HG02885 (cell line): ENCODE measurements at regions not wholly inside any gene's neighbourhood (a gene's known extent, or its start where the extent isn't known, plus 50 kb on each side); places are given as distances from the start of the nearest gene placed in this dataset.
"Not testable (repeated sequence)": the region's sequence is repeated elsewhere in the genome, so short reads cannot be mapped to it uniquely, and the experiment has no call there.

Experiments used
- ATAC-seq: cut with Tn5 transposase; IDR thresholded peaks from one replicate; pipeline ENCODE4 v1.9.1; 2021; ENCODE audit warnings: mild to moderate bottlenecking; ENCODE audit not compliant: unreplicated experiment, poor library complexity

DNA sequence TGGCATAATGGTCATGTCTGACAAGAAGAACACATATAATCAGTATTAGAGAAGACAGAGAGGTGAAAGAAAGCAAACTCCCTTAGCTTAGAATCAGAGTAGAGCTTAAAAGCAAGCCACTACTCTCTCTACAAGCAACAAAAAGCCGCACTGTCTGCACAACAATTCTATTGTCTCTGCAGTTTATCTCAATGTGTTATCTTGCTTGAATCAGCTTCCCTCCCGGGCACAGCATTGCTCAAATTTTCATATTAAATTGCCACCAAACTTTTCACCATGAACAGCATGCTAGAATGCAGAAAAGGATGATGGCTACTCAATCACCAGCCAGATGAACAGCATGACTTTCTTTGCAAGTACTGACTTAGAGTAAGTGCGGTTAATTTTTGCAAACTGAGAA is 356.0 kb upstream of the KYNU start:
- no peak for ATAC-seq

DNA sequence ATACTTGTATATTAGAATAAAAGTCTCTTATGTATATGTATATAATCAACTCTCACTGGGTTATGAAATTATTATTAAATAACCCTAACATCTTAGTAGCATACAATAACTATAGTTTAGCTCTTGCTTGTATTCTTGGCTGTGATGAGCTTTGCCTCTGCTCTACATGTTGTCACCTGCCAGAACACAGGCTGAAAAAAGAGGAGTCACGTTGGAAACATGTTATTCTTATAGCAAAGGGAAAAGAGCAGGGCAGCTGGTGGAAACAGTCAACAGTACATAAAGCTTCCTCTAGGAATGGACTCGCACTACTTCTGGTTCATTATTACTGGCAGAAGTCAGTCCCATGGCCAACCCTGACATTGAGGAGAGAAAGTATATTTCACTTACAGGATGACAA is 362.0 kb upstream of the KYNU start:
- no peak for ATAC-seq

DNA sequence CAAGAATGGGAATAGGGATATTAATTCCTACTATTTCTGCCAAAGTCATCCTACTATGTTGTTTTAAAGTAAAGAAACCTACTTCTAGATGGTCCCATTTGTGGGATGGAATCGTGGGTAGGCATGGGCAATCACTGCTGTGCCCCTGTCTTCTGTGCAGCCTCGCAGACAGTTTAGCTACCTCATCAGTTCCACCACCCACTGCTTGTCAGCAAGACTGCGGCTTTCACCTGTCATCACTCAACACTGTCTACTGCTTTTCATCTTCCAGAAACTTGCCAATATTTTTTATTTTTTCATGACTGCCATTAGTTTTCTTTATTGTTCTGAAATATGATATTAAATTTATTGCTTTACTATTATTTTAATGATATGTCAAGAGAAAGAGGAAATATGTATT is 368.1 kb upstream of the KYNU start:
- no peak for ATAC-seq

DNA sequence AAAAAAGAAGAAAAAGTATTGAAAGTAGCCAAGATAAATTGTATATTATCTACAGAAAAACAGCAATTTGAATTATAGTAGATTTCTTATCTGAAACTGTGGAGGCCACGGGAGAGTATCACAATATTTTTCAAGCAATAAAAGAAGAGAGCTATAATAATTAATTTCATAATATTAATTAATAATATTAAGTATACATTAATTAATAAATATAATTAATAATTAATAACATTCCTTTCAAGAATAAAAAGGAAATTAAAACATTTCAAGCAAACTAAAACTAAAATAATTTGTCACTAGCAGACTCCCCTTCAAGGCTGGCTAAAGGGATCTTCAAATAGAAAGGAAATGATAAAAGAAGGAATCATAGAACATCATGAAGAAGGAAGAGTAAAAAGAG is 372.7 kb upstream of the KYNU start:
- no peak for ATAC-seq

DNA sequence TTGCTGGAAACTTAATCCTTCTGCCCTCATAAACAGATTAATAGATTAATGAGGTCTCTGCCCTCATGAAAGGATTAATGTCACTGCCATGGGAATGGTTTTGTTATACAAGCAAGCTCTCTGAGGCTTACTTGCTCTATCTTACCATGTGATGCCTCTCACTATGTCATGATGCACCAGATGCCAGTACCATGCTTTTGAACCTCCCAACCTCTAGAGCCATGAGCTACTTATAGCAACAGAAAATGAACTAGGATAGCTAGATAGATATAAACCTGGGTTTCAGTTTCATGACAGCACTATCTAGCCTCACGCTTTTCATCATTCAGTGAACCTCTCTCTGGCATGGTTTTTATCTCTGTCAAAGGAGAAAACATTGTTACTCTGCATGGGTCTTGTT is 371.6 kb upstream of the LRP1B start:
- no peak for ATAC-seq

DNA sequence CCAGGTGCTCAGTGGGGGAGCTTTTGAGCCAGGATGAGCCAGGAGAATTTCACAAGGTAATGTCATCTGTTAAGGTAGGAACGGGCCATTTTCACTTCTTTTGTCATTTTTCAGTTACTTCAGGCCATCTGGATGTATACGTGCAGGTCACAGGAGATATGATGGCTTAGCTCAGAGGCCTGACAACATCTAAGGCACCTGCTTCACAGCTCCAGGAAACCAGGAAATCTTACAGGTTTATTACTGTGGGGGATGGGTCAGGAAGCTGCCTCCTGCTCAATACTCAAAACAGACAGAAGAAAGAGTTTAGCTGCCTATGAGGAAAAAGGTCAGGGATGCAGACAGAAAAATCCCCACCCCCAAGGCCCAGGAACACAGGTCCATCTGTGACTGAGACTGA is 364.3 kb upstream of the LRP1B start:
- no peak for ATAC-seq

DNA sequence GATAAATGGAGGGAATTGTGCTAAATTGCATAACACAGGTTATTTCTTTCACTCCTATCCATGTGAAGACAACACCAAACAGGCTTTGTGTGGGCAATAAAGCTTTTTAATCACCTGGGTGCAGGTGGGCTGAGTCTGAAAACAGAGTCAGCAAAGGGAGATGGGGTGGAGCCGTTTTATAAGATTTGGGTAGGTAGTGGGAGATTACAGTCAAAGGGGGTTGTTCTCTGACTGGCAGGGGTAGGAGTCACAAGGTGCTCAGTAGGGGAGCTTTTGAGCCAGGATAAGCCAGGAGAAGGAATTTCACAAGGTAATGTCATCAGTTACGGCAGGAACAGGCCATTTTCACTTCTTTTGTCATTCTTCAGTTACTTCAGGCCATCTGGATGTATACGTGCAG is 358.8 kb upstream of the LRP1B start:
- ATAC-seq = not testable (repeated sequence)

DNA sequence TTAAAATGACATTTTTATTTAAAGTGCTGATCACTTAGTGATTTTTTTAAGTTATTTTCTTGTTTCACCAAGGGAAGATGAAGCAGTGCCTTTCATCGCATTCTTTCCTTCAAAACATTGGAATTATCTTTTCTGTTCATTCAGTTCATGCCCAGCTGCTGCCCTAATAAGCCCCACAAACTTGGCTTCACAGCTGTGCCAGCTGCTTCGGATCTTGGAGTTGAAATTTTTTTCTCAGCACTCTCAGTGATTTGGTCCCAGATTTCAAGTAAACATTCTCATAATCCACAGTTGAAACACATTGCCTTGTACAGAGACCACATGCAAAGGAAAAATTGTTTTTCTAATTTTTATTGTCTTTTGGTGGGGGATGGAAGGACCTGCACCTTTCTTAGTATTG is 353.3 kb upstream of the LRP1B start:
- no peak for ATAC-seq

DNA sequence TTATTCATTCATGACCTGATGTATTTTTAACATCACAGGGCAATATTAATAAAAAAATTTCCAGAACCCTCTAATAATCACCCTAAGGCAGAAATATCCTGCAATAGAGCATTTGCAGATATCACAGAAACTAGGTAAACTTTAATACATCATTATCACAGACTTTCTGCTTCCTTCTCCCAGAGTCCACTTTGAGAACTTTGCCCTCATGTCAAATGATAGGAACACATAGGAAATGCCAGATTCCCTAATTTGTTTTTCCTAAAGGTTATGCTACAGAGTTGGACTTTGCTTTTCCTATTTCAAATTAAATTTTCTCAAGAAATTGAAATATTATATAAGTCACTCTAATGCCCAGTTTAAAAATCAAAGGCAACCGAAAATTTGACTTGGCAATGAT is 352.8 kb upstream of the LRP1B start:
- ATAC-seq = no peak

DNA sequence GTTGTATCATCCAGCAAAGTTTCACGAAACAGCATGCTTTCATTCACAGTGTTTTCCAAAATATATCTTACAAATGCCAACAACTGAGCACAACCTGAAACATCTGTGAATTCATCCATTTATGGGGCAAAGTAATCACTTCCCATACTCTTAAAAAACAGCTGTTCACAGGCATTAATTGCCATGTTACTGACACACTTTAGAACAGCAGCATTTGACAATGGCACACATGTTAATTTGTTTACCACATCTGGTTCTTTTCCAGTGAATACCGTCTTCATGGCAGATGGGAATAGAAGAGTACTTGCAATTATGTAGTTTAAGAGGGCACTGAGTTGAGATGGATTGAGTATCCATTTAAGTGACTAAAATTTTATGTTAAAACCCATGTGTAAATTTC is 347.4 kb upstream of the LRP1B start:
- ATAC-seq = no peak

DNA sequence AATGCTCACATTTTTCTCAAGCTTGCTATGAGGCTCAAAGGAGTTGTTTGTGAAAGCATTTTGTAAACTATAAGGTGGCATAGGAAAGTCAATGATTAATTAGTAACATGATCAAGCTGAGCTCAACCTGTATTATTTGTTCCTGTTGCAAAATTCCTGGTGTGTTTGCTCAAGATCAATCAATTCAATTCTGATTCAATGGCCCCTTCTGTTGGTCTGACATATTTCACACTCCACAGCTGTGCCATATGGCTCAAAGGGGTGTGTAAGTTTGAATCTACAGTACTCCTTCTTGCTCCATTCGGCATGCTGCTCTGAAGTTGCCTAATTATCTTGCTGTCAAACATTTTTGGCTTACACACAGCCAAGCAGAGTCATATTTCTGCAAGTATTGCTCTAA is 341.6 kb upstream of the LRP1B start:
- no peak for ATAC-seq

DNA sequence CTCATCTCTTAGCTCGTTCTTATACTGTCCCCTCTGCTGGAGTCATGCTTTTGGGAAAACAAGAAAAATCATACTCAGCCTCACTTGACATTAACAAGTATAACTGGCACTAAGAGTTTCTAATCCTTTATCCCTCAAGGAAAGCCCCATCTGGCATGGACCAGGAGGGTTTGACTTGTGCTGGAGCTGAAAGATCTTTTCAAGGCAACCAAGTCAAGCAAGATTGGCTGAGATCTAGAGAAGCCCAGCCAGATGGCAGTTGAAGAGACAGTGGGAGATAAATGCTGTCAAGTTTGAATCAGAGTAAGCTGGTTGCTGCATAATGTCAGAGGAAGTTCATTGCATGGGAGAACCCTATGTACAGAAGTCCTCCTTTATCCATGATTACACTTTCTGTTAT is 336.5 kb upstream of the LRP1B start:
- ATAC-seq = no peak

DNA sequence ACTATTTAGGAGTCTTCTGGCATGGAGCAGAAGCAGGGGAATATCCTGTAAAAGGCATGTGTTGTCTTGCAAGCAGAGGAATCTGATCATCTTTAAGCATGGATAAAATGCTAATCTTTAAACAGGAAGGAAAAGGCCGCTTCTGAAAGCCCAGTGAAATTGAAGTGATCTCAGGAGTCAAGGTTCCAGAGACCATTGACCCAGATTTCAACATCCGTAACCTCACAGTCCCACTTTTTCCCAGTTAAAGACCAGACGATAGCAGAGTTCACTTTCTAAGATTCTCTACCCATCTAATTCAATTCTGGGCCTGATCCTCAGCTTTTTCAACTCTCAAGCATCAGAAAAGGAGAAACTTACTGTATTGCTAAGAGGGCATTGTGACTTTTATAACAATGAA is 332.2 kb upstream of the LRP1B start:
- no peak for ATAC-seq

DNA sequence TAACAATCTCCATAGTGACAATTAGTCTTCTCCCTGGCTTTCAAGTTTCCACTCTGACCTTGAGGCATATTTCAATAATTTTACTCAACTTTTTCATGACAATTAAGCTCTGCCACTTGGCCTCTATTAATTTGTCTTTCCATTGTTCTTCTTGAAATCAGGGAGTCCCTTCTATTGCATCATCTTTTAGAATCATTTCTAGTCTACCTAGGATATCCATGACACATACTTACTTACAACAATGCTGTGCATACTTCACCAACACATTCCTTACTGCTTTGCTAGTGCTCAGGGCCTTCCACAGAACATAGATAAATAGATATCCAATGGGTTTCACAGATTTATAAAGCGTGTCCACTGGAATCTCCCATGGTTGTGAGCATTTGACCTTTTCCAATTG is 331.5 kb upstream of the LRP1B start:
- no peak for ATAC-seq

DNA sequence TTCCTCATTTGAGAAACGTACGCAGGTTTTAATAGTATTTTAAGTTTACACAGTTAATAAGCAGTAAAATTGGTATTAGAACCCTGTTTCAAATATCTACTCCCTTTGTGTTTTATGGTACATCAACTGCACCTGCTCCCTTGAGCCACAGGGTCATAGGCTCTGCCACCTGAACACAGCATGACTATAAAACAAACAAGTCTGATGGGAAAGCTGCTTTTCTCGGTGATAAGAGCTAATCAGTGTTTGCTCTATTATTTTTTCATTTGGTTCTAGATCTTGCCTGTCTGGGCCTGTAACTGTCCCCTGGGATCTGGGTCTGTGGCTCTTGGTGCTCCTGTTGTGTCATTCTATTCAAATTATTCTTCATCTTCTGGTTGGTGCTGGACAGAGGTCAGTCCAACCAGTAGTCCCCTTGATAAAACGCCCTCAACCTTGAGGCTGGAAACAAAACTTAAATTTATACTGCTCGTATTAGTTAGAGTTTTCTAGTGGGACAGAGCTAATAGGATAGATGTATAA is 314.8 kb upstream of the LRP1B start:
- ATAC-seq = no peak

DNA sequence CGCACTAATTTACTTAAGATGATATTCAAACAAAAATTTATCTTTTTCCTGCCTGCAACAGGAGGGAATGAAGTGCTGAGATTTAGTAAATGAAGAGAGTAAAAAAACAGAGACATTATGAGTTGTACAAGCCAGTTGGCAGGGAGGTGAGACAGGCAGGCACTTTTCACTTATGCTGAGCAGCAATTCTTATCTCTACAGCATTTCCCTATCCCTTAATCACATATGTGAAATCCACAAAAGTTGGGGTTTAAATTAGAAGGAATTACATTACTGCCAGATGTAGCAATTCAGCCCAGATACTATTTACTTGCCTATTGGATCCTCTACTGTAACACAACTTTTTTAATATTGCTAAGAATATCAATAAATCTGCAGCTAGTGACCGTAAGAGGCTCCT is 314.2 kb upstream of the LRP1B start:
- no peak for ATAC-seq

DNA sequence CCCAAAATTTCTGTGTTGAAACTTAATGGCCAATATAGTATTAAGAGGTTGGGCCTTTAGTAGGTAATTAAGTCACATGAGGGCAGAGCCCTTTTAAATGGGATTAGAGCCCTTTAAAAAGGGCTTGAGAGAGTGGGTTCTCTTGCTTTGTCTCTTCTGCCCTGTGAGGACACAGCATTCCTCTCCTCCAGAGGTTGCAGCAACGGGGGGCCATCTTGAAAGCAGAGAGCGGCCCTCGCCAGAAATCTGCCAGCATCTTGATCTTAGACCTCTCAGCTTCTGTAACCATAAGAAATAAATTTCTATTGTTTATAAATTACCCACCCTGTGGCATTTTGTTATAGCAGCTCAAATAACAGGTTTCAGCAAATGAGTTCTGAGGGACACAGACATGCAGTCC is 305.0 kb upstream of the LRP1B start:
- no peak for ATAC-seq

DNA sequence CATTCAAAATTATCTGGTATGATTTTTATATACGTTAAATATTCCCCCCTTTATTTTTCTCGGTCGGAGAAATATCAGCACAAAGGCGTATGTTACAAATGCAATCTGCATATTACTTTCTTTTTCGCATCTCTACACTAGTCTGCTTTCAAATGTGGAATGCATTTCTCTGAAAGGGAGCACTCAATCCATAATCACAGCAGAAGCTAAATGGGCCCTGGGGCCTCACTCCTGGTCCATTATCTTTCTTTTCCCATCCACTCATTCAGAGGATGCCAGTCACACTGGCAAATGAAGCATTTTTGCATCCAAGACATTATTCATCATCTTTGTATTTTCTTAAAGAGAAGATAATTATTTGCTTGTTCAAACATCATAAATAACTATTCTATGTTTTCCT is 295.2 kb upstream of the LRP1B start:
- ATAC-seq = no peak

DNA sequence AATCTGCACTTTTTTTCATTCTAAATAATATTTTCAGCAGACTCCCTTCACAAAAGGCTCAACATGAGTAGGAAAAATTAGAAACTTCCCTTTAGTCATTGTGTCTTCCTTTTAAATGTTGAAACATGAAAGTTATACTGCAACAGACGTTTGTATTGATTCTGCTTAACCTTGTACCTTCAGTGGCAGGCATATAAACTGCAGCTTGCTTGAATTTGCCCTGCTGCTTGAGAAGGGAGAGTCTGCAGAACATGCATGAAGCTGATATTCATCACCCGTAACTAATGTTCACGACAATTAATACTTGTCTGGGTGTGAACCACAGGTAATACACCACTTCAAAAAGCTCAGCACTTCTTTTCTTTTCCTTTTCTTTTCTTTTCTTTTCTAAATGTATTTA is 294.7 kb upstream of the LRP1B start:
- no peak for ATAC-seq

DNA sequence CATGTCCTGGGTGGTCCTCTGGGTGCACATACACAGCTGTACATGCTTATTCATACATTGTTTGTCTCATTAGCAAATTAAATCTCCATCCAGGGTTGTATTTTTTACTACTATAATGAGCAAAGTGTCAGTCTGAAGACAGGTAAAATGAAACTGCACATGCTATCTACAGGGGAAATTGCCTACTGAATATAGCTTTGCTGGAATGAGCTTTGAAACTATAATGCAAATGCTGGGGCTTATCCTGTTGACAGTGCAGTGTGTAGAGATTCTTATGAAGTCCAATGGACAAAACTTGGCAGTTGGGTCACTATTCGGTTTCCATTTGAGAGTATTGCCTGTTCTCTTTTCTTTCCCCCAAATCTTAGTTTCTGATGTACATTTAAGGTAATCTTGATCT is 292.8 kb upstream of the LRP1B start:
- peak; percentile 41 for ATAC-seq

DNA sequence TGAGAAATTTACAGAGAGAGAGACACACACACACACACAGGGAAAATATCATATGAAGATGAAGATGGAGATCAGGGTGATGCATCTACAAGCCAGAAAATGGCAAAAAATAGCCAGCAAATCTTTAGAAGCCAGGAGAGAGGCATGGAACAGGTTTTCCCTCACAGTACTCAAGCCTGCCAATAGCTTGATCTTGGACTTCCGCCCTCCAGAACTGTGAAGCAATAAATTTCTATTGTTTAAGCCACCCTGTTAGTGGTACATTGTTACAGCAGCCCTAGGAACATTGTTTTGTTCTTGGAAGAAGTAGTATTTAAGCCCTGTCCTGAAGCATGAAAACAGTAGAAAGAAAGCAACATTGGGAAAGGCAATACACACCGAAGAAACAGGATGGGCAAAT is 292.0 kb upstream of the LRP1B start:
- ATAC-seq = no peak

DNA sequence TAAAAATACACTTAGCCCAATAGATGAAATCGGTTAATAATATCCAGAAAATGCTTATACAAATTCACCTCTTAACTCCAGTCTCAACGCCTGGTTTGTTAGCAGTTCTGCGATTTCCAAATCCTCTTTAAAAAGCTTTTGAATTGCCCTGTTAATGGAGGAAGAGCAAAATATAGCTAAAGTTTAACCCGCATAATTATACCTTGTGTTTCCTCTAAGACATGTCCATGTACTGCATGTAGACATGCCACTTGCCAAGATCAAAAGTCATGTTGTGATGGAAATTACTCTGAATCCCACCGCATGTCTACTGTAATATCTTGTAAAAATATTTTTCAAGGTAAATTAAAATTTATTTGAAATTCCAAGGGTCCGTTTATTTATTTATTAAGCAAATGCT is 291.2 kb upstream of the LRP1B start:
- ATAC-seq = no peak

DNA sequence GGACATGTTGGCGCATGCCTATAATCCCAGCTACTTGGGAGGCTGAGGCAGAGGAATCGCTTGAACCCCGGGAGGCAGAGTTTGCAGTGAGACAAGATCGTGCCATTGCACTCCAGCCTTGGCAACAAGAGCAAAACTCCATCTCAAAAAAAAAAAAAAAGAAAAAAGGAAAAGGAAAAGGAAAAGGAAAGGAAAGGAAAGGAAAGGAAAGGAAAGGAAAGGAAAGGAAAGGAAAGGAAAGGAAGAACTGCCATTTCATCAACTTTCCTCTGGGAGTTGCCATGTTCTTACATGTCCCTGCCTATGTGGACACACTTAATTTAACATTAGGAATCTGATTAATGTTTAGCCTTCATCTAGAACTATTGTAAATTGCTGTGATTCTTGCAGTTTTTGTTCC is 287.9 kb upstream of the LRP1B start:
- ATAC-seq = not testable (repeated sequence)
